Neural progenitor cell (in vitro differentiated cells): ENCODE measurements at regions not wholly inside any gene's neighbourhood (a gene's known extent, or its start where the extent isn't known, plus 50 kb on each side); places are given as distances from the start of the nearest gene placed in this dataset.
A peak's percentile ranks its signal among the peaks of the same experiment; 100 is the strongest.

Experiments used
- DNase-seq: peaks from one replicate; pipeline ENCODE4 v3.0.0-alpha.2; 2016; ENCODE audit warnings: low spot score
- H2AFZ ChIP-seq: fragments of 200-600 bp; sonication (generic); replicated peaks from 2 replicates; pipeline ENCODE4 v1.6.1; 2016; ENCODE audit warnings: antibody characterized with exemption
- H3F3A ChIP-seq: fragments of 200-600 bp; sonication (generic); 2 replicates; pipeline ENCODE4 v1.6.1; 2016; ENCODE audit warnings: antibody characterized with exemption, low read depth
- H3K27ac ChIP-seq: fragments of 200-600 bp; sonication (generic); 2 replicates; pipeline ENCODE4 v1.5.1; 2016; ENCODE audit warnings: mild to moderate bottlenecking
- H3K27me3 ChIP-seq: fragments of 200-600 bp; sonication (generic); 2 replicates; pipeline ENCODE4 v1.6.1; 2016; ENCODE audit warnings: mild to moderate bottlenecking, moderate library complexity
- H3K36me3 ChIP-seq: fragments of 200-600 bp; sonication (generic); 2 replicates; pipeline ENCODE4 v1.5.1; 2016
- H3K4me1 ChIP-seq: fragments of 200-600 bp; sonication (generic); 2 replicates; pipeline ENCODE4 v1.6.1; 2016; ENCODE audit warnings: mixed run types
- H3K4me2 ChIP-seq: fragments of 200-600 bp; sonication (generic); 2 replicates; pipeline ENCODE4 v1.6.1; 2016
- H3K4me3 ChIP-seq: fragments of 200-600 bp; sonication (generic); 2 replicates; pipeline ENCODE4 v1.5.1; 2016
- H3K79me2 ChIP-seq: fragments of 200-600 bp; sonication (generic); 2 replicates; pipeline ENCODE4 v1.6.1; 2016; ENCODE audit warnings: low read depth
- H3K9ac ChIP-seq: fragments of 200-600 bp; sonication (generic); 2 replicates; pipeline ENCODE4 v1.6.1; 2016
- H3K9me3 ChIP-seq: fragments of 200-600 bp; sonication (generic); 2 replicates; pipeline ENCODE4 v1.5.1; 2016; ENCODE audit warnings: low read depth
- H4K20me1 ChIP-seq: fragments of 200-600 bp; sonication (generic); 2 replicates; pipeline ENCODE4 v1.6.1; 2016; ENCODE audit warnings: low read depth
- H3K27ac Mint-ChIP-seq: 3 replicates; pipeline ENCODE4 v1.8.0; 2021; ENCODE audit warnings: mixed read lengths
- H3K27me3 Mint-ChIP-seq: 2 replicates; pipeline ENCODE4 v1.8.0; 2022; ENCODE audit warnings: low read depth, mild to moderate bottlenecking, inconsistent platforms, moderate library complexity, mixed read lengths; ENCODE audit not compliant: insufficient read depth
- H3K36me3 Mint-ChIP-seq: 3 replicates; pipeline ENCODE4 v1.8.0; 2021; ENCODE audit warnings: mixed read lengths
- H3K4me1 Mint-ChIP-seq: 3 replicates; pipeline ENCODE4 v1.8.0; 2021; ENCODE audit warnings: mixed read lengths
- H3K4me3 Mint-ChIP-seq: 3 replicates; pipeline ENCODE4 v1.8.0; 2021; ENCODE audit warnings: mild to moderate bottlenecking, moderate library complexity, mixed read lengths
- H3K9me3 Mint-ChIP-seq: 3 replicates; pipeline ENCODE4 v1.8.0; 2020; ENCODE audit warnings: mixed read lengths
- EZH2 ChIP-seq: fragments of 200-600 bp; sonication (generic); IDR thresholded peaks from 2 replicates; pipeline ENCODE4 v1.6.1; 2017; ENCODE audit warnings: antibody characterized with exemption, mild to moderate bottlenecking, moderate library complexity
- EZH2phosphoT487 ChIP-seq: fragments of 200-600 bp; sonication (generic); IDR thresholded peaks from 2 replicates; pipeline ENCODE4 v1.6.1; 2017; ENCODE audit warnings: antibody characterized with exemption
- TF ChIP-seq, protein P1 (sequence below): fragments of 200-600 bp; sonication (generic); IDR thresholded peaks from 2 replicates; pipeline ENCODE4 v1.5.1; 2017; ENCODE audit warnings: antibody characterized with exemption, mild to moderate bottlenecking

DNA sequence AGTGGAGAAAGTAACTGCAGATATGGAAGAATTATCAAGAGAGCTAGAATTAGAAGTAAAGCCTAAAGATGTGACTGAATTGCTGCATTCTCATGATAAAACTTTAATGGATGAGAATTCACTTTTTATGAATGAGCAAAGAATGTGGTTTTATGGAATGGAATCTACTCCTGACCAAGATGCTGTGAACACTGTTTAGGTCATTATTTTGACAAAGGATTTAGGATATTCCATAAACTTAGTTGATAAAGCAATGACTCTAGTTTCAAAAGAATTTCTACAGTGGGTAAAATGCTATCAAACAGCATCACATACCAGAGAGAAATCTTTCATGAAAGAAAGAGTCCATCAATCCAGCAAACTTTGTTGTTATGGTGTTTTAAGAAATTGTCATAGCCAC lies 1317.7 kb upstream of the ACVR2A start:
- H3K27ac Mint-ChIP-seq: no peak overlapping the region
- Histone ChIP-seq H2AFZ (no peak overlapping the region), H4K20me1 (no peaks in the 10 kb centered on the region), H3K79me2 (no peaks in the 10 kb centered on the region), H3K9ac (no peak overlapping the region), H3F3A (no peaks in the 10 kb centered on the region), H3K9me3 (no peaks in the 10 kb centered on the region), H3K27me3 (no peaks in the 10 kb centered on the region), H3K4me3 (no peak overlapping the region), H3K27ac (no peak overlapping the region), H3K36me3 (no peaks in the 10 kb centered on the region), H3K4me1 (peaks cover 14% of the 10 kb centered on the region), H3K4me2 (no peak overlapping the region)
- H3K4me1 Mint-ChIP-seq: no peaks in the 10 kb centered on the region
- TF ChIP-seq, protein P1, sequence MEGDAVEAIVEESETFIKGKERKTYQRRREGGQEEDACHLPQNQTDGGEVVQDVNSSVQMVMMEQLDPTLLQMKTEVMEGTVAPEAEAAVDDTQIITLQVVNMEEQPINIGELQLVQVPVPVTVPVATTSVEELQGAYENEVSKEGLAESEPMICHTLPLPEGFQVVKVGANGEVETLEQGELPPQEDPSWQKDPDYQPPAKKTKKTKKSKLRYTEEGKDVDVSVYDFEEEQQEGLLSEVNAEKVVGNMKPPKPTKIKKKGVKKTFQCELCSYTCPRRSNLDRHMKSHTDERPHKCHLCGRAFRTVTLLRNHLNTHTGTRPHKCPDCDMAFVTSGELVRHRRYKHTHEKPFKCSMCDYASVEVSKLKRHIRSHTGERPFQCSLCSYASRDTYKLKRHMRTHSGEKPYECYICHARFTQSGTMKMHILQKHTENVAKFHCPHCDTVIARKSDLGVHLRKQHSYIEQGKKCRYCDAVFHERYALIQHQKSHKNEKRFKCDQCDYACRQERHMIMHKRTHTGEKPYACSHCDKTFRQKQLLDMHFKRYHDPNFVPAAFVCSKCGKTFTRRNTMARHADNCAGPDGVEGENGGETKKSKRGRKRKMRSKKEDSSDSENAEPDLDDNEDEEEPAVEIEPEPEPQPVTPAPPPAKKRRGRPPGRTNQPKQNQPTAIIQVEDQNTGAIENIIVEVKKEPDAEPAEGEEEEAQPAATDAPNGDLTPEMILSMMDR: no peak
- no peak for TF ChIP-seq EZH2
- TF ChIP-seq EZH2phosphoT487: no peak
- H3K9me3 Mint-ChIP-seq: no peaks in the 10 kb centered on the region
- DNase-seq: no peak
- H3K4me3 Mint-ChIP-seq: no peak overlapping the region
- H3K36me3 Mint-ChIP-seq: no peaks in the 10 kb centered on the region
- H3K27me3 Mint-ChIP-seq: no peaks in the 10 kb centered on the region

DNA sequence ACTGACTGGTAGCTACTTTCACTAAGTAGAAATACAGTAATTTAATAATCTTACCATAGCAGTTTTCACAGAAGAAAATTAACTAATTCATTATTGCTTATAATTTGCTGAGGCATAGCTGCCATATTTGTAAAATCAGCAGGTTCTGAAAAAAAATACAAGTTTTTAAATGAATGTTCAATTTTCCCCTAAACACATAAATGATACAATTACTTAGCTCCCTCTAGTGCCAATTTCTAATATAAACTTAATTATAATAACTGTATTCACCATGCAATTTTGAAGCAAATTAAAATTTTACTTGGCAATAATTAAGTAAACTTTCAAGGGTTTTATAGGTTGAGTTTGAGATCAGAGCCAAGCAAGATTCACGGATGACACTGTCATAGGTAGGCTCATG lies 1321.6 kb upstream of the ACVR2A start:
- Histone ChIP-seq H3K36me3 (no peaks in the 10 kb centered on the region), H3K9ac (no peak overlapping the region), H3F3A (no peaks in the 10 kb centered on the region), H3K79me2 (no peaks in the 10 kb centered on the region), H3K4me1 (peaks cover 11% of the 10 kb centered on the region), H3K4me3 (no peak overlapping the region), H3K27me3 (no peaks in the 10 kb centered on the region), H4K20me1 (no peaks in the 10 kb centered on the region), H2AFZ (no peak overlapping the region), H3K4me2 (no peak overlapping the region), H3K27ac (no peak overlapping the region), H3K9me3 (no peaks in the 10 kb centered on the region)
- Mint-ChIP-seq H3K36me3 (no peaks in the 10 kb centered on the region), H3K27ac (no peak overlapping the region), H3K27me3 (no peaks in the 10 kb centered on the region), H3K4me1 (no peaks in the 10 kb centered on the region), H3K4me3 (no peak overlapping the region), H3K9me3 (no peaks in the 10 kb centered on the region)
- TF ChIP-seq, protein P1: peak; percentile 56
- TF ChIP-seq EZH2: no peak
- no peak for DNase-seq

DNA sequence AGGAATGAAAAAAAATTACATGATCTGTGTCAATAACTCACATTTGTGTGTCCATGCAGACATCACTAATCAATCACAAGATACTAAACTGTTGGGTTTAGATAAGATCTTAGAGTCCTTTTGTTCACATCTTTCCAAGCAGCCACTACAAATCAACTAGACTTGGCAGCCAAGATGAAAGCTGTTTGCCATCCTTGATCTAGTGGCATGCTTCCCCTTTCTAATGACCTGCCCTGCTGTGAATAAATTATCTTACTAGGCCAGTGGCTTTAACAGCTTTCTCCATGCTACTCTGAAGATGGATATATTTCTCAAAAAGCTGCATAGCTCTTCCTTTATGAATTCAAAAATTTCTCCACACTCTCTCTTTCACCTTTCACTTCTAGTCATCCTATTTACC lies 1338.0 kb upstream of the ACVR2A start:
- Histone ChIP-seq H3K79me2 (no peaks in the 10 kb centered on the region), H3K4me2 (no peak overlapping the region), H3K4me1 (no peaks in the 10 kb centered on the region), H4K20me1 (no peaks in the 10 kb centered on the region), H3K27me3 (no peaks in the 10 kb centered on the region), H2AFZ (no peak overlapping the region), H3K4me3 (no peak overlapping the region), H3K27ac (no peak overlapping the region), H3K36me3 (no peaks in the 10 kb centered on the region), H3K9me3 (no peaks in the 10 kb centered on the region), H3K9ac (no peak overlapping the region), H3F3A (no peaks in the 10 kb centered on the region)
- H3K4me1 Mint-ChIP-seq: no peaks in the 10 kb centered on the region
- H3K27me3 Mint-ChIP-seq: peaks cover 2% of the 10 kb centered on the region
- H3K4me3 Mint-ChIP-seq: no peak overlapping the region
- no peak for DNase-seq
- no peak overlapping the region for H3K27ac Mint-ChIP-seq
- H3K9me3 Mint-ChIP-seq: no peaks in the 10 kb centered on the region
- TF ChIP-seq EZH2 (no peak), EZH2phosphoT487 (no peak)
- TF ChIP-seq, protein P1: no peak
- H3K36me3 Mint-ChIP-seq: no peaks in the 10 kb centered on the region

DNA sequence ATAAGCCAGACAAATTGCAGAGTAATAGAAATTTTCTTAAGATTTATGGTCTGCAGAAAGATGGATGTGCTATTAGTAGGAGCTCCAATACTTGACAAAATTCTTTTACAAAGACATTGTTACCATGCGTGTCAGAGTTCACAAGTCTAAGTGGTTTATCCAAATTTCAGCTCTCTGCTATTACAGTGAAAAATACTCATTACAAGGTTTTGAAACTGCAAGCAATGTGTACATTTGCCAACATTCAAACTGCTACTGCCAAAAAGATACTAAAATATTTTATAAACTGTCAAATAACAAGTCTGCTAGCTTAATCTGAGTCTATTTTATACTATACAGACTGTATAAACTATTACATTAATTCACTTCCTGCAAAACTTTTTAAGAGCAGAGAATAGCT lies 1341.5 kb upstream of the ACVR2A start:
- H3K4me1 Mint-ChIP-seq: no peaks in the 10 kb centered on the region

More for the DNA sequence above, 1341.5 kb upstream of the ACVR2A start:
- no peaks in the 10 kb centered on the region for H3F3A ChIP-seq
- no peak overlapping the region for H3K4me3 Mint-ChIP-seq
- no peaks in the 10 kb centered on the region for H3K9me3 Mint-ChIP-seq
- no peaks in the 10 kb centered on the region for H4K20me1 ChIP-seq
- peaks cover 2% of the 10 kb centered on the region for H3K27me3 Mint-ChIP-seq
- no peak overlapping the region for H3K27ac Mint-ChIP-seq
- no peak overlapping the region for H3K4me2 ChIP-seq
- no peaks in the 10 kb centered on the region for H3K9me3 ChIP-seq
- no peak overlapping the region for H3K27ac ChIP-seq
- DNase-seq: no peak
- H3K79me2 ChIP-seq: no peaks in the 10 kb centered on the region
- H3K36me3 ChIP-seq: no peaks in the 10 kb centered on the region
- no peaks in the 10 kb centered on the region for H3K36me3 Mint-ChIP-seq
- H3K9ac ChIP-seq: no peak overlapping the region
- TF ChIP-seq, protein P1: no peak
- TF ChIP-seq EZH2 (no peak), EZH2phosphoT487 (no peak)
- H3K27me3 ChIP-seq: no peaks in the 10 kb centered on the region
- H3K4me1 ChIP-seq: peaks cover 15% of the 10 kb centered on the region
- no peak overlapping the region for H3K4me3 ChIP-seq
- no peak overlapping the region for H2AFZ ChIP-seq
